Panc1 (cell line): ENCODE measurements at regions not wholly inside any gene's neighbourhood (a gene's known extent, or its start where the extent isn't known, plus 50 kb on each side); places are given as distances from the start of the nearest gene placed in this dataset.

Source experiments
- ATAC-seq: fragments of 200-7000 bp; cut with Tn5 transposase; 2 replicates; pipeline ENCODE4 v1.9.1; 2020; ENCODE audit warnings: mild to moderate bottlenecking, moderate library complexity
- BruUV-seq: library from RNA; stranded (reverse); fragments of 400-500 nt; replicated peaks from 2 replicates; lab custom pipeline; 2021; lab: Mats Ljungman, UMichigan
- CTCF ChIA-PET: fragments of 300-600 bp; sonication (Branson Sonifier 250); formaldehyde crosslinking; loops from one replicate; lab custom pipeline; 2022; ENCODE audit warnings: antibody characterized with exemption; lab: Charles Lee
- POLR2A ChIA-PET: fragments of 300-600 bp; sonication (Branson Sonifier 250); formaldehyde crosslinking; loops from one replicate; lab custom pipeline; 2022; ENCODE audit warnings: antibody characterized with exemption; lab: Charles Lee
- DNase-seq: peaks from one replicate; pipeline ENCODE4 v3.0.0-alpha.2; 2010; ENCODE audit warnings: low read depth, low spot score
- H3K27ac ChIP-seq: 2 replicates; pipeline ENCODE4 v1.5.1; 2011; ENCODE audit warnings: mild to moderate bottlenecking, low read length, inconsistent platforms
- H3K27me3 ChIP-seq: fragments of 200-500 bp; sonication (Bioruptor generic); 2 replicates; pipeline ENCODE4 v1.6.0; 2014; ENCODE audit warnings: low read length, inconsistent platforms; ENCODE audit not compliant: control insufficient read depth, insufficient read depth
- H3K36me3 ChIP-seq: fragments of 200-500 bp; sonication (Bioruptor generic); 2 replicates; pipeline ENCODE4 v1.5.1; 2014; ENCODE audit warnings: inconsistent platforms, mild to moderate bottlenecking, low read length, moderate library complexity; ENCODE audit not compliant: control insufficient read depth, insufficient read depth
- H3K4me1 ChIP-seq: 2 replicates; pipeline ENCODE4 v1.5.1; 2011; ENCODE audit warnings: inconsistent platforms, mild to moderate bottlenecking, low read length, moderate library complexity; ENCODE audit not compliant: control insufficient read depth, insufficient read depth
- H3K4me3 ChIP-seq, 2 experiments: 2 replicates each; pipeline ENCODE4 v1.5.1; 2011 to 2012; ENCODE audit warnings: low read depth in 2 of 2, low read length in 2 of 2, mild to moderate bottlenecking in 2 of 2, inconsistent platforms in 1 of 2, moderate library complexity in 1 of 2
- H3K9me3 ChIP-seq: fragments of 200-500 bp; sonication (Bioruptor generic); 2 replicates; pipeline ENCODE4 v1.5.1; 2014; ENCODE audit warnings: low read depth, mild to moderate bottlenecking, inconsistent platforms, low read length, moderate library complexity; ENCODE audit not compliant: control insufficient read depth, insufficient read depth
- POLR2AphosphoS5 ChIP-seq: IDR thresholded peaks from 2 replicates; pipeline ENCODE4 v1.6.1; 2012; ENCODE audit warnings: mild to moderate bottlenecking, low read depth, low read length, moderate library complexity
- SIN3A ChIP-seq: IDR thresholded peaks from 2 replicates; pipeline ENCODE4 v1.6.1; 2012; ENCODE audit warnings: low read depth, mild to moderate bottlenecking, low read length, moderate library complexity, borderline replicate concordance; ENCODE audit not compliant: insufficient read depth
- TCF7L2 ChIP-seq: IDR thresholded peaks from 2 replicates; pipeline ENCODE4 v1.6.1; 2011; ENCODE audit warnings: mild to moderate bottlenecking, low read depth, low read length, inconsistent platforms
- in situ Hi-C: cut with HindIII; loops from 2 replicates; pipeline ENCODE4 v1.10.0; 2016; ENCODE audit warnings: low sequenced_read_pairs, low pct_unique_long_range_greater_than_20kb
- intact Hi-C: fragments of 100-400 bp; cut with micrococcal nuclease; formaldehyde crosslinking; loops from one replicate; pipeline ENCODE4 v1.10.0; 2022; ENCODE audit not compliant: unreplicated experiment
- TF ChIP-seq, protein P1 (sequence below): fragments of 450-650 bp; IDR thresholded peaks from 2 replicates; pipeline ENCODE4 v1.5.1; 2017; ENCODE audit warnings: mild to moderate bottlenecking
- TF ChIP-seq, protein P2 (sequence below), 2 experiments: IDR thresholded peaks; 2 replicates each; pipeline ENCODE4 v1.6.1; 2011 to 2012; ENCODE audit warnings: low read depth in 2 of 2, control low read depth in 1 of 2, low read length in 1 of 2, mild to moderate bottlenecking in 1 of 2, moderate library complexity in 1 of 2; ENCODE audit not compliant: insufficient read depth in 1 of 2

DNA sequence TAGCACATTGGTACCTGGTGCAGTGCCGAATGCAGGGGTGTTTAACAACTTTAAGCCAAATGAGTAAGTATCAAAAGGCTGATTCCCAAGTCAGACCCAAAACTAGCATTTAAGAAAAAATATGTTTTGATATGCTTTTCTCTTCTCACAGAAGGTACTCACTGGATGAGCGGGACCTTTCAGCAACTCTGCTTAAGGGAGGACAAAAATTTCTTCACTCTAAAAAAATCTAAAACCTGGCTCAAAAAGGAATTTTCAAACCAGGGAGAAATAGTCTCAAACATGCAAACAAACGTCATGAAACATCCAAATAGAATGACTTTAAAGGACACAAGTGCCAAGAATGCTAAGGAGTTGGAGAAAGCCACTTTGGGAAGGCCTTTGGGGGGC is 962.1 kb downstream of the KCNMA1 start:
- intact Hi-C loops, result no loop called here
- no peaks in the 10 kb centered on the region for H3K4me1 ChIP-seq
- ChIA-PET POLR2A (no interaction called here), CTCF (no interaction called here)
- peaks cover 16% of the 10 kb centered on the region; the same call in 1 of the 2 replicates for H3K27me3 ChIP-seq
- H3K9me3 ChIP-seq, result no peaks in the 10 kb centered on the region
- ATAC-seq (no peak), DNase-seq (no peak)
- H3K27ac ChIP-seq, result no peak overlapping the region
- no TSS peak for BruUV-seq
- in situ Hi-C loops, result no loop called here
- H3K4me3 ChIP-seq, result no peak overlapping the region
- TF ChIP-seq SIN3A (no peak), POLR2AphosphoS5 (no peak), TCF7L2 (no peak)
- TF ChIP-seq, protein P1, sequence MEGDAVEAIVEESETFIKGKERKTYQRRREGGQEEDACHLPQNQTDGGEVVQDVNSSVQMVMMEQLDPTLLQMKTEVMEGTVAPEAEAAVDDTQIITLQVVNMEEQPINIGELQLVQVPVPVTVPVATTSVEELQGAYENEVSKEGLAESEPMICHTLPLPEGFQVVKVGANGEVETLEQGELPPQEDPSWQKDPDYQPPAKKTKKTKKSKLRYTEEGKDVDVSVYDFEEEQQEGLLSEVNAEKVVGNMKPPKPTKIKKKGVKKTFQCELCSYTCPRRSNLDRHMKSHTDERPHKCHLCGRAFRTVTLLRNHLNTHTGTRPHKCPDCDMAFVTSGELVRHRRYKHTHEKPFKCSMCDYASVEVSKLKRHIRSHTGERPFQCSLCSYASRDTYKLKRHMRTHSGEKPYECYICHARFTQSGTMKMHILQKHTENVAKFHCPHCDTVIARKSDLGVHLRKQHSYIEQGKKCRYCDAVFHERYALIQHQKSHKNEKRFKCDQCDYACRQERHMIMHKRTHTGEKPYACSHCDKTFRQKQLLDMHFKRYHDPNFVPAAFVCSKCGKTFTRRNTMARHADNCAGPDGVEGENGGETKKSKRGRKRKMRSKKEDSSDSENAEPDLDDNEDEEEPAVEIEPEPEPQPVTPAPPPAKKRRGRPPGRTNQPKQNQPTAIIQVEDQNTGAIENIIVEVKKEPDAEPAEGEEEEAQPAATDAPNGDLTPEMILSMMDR, result no peak
- TF ChIP-seq, protein P2, sequence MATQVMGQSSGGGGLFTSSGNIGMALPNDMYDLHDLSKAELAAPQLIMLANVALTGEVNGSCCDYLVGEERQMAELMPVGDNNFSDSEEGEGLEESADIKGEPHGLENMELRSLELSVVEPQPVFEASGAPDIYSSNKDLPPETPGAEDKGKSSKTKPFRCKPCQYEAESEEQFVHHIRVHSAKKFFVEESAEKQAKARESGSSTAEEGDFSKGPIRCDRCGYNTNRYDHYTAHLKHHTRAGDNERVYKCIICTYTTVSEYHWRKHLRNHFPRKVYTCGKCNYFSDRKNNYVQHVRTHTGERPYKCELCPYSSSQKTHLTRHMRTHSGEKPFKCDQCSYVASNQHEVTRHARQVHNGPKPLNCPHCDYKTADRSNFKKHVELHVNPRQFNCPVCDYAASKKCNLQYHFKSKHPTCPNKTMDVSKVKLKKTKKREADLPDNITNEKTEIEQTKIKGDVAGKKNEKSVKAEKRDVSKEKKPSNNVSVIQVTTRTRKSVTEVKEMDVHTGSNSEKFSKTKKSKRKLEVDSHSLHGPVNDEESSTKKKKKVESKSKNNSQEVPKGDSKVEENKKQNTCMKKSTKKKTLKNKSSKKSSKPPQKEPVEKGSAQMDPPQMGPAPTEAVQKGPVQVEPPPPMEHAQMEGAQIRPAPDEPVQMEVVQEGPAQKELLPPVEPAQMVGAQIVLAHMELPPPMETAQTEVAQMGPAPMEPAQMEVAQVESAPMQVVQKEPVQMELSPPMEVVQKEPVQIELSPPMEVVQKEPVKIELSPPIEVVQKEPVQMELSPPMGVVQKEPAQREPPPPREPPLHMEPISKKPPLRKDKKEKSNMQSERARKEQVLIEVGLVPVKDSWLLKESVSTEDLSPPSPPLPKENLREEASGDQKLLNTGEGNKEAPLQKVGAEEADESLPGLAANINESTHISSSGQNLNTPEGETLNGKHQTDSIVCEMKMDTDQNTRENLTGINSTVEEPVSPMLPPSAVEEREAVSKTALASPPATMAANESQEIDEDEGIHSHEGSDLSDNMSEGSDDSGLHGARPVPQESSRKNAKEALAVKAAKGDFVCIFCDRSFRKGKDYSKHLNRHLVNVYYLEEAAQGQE (IDR thresholded peaks at IDR 0.05; ENCODE audit: insufficient read depth in 1 of 2, low read depth in 2 of 2, low read length in 1 of 2), result no peak
- no peaks in the 10 kb centered on the region for H3K36me3 ChIP-seq

DNA sequence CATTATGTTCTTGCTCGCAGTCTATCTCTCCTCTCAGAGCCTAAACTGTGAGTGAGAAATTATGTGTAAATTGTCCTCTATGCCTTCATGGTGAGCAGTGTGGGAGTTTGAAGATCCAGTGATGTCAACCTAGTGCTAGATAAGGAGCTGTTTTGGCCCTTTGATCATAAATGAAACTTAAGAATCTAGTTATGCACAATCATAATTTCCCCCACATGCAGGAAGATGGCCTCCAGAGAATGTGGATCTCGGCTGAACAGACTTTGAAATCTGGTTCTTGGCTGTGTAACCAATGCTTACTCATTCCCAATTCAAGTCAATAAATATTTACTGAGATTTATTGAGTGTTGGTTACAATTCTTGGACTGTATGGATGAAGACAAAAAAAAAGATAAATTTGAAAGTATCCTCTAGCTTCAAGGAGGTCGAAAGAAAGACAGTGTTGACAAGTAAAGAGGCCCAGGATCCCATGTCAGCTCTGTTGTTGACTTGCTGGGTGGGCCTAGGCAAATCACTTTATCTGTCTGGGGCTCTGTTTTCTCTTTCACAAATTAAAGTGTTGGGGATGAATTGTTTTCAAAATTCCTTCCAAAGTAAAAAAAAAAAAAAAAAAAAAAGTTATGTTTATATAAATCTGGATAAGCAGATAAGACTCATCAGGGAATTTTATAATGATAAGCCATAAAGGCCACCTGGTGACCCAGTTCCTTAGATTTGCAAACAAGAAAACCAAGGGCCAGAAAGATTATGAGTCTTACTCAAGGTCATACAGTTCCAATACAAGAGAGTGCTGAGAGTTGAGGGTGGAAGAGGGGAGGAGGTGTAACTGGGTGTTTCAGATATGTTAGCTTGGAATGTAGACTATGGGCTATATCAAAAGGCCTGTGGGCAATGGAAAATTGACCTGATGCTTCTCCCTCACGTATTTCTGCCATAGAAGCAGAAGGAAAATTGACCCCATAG is 969.9 kb downstream of the KCNMA1 start:
- CTCF ChIA-PET, result no interaction called here

More for the DNA sequence above, 969.9 kb downstream of the KCNMA1 start:
- no peaks in the 10 kb centered on the region for H3K9me3 ChIP-seq
- no TSS peak for BruUV-seq
- H3K27me3 ChIP-seq, result no peaks in the 10 kb centered on the region
- DNase-seq (no peak), ATAC-seq (no peak)
- intact Hi-C loops (no loop called here), in situ Hi-C loops (no loop called here)
- no peaks in the 10 kb centered on the region for H3K4me1 ChIP-seq
- no peaks in the 10 kb centered on the region for H3K36me3 ChIP-seq
- POLR2A ChIA-PET, result no interaction called here
- TF ChIP-seq, protein P2 (IDR thresholded peaks at IDR 0.05; ENCODE audit: insufficient read depth in 1 of 2, low read depth in 2 of 2, low read length in 1 of 2), result no peak
- TF ChIP-seq POLR2AphosphoS5 (no peak), TCF7L2 (no peak)
- no peak overlapping the region for H3K27ac ChIP-seq
- no peak overlapping the region for H3K4me3 ChIP-seq
